Stimulated activated naive CD8-positive, alpha-beta T cell treated with anti-CD3 and anti-CD28 coated beads, Interleukin-15, amount 100 ng/mL, for 72 hours (primary cell): ENCODE measurements at regions not wholly inside any gene's neighbourhood (a gene's known extent, or its start where the extent isn't known, plus 50 kb on each side); places are given as distances from the start of the nearest gene placed in this dataset.
"Not testable (repeated sequence)": the region's sequence is repeated elsewhere in the genome, so short reads cannot be mapped to it uniquely, and the experiment has no call there.

Source experiments
- ATAC-seq: fragments of 150-1000 bp; cut with Tn5 transposase; 2 replicates; pipeline ENCODE4 v1.10.0; 2021; ENCODE audit warnings: mild to moderate bottlenecking, moderate library complexity
- DNase-seq, 2 donors: peaks; one replicate each; pipeline ENCODE4 v3.0.0; 2021 to 2022
- H3K27ac Mint-ChIP-seq, 2 donors: one replicate each; pipeline ENCODE4 v1.8.0; 2022; ENCODE audit warnings: mild to moderate bottlenecking in 2 of 2, mixed read lengths in 2 of 2, moderate library complexity in 2 of 2
- H3K27me3 Mint-ChIP-seq: one replicate; pipeline ENCODE4 v1.8.0; 2022; ENCODE audit warnings: mixed read lengths
- H3K4me1 Mint-ChIP-seq: one replicate; pipeline ENCODE4 v1.8.0; 2022; ENCODE audit warnings: mild to moderate bottlenecking, mixed read lengths
- H3K4me3 Mint-ChIP-seq, 2 donors: one replicate each; pipeline ENCODE4 v1.8.0; 2022; ENCODE audit warnings: mild to moderate bottlenecking in 2 of 2, mixed read lengths in 2 of 2, moderate library complexity in 1 of 2
- H3K9me3 Mint-ChIP-seq, 2 donors: one replicate each; pipeline ENCODE4 v1.8.0; 2022; ENCODE audit warnings: mixed read lengths in 2 of 2

GRCh38 chr15:95679847-95680582 lies 650.5 kb upstream of the NR2F2 start:
- no peaks in the 10 kb centered on the region for H3K4me1 Mint-ChIP-seq
- DNase-seq = no peak
- no peak overlapping the region for H3K4me3 Mint-ChIP-seq
- no peak overlapping the region for H3K27ac Mint-ChIP-seq
- no peak for ATAC-seq
- H3K9me3 Mint-ChIP-seq = peaks cover 0 to 4% of the 10 kb centered on the region in 2 donors
- peaks cover 22% of the 10 kb centered on the region for H3K27me3 Mint-ChIP-seq

DNA sequence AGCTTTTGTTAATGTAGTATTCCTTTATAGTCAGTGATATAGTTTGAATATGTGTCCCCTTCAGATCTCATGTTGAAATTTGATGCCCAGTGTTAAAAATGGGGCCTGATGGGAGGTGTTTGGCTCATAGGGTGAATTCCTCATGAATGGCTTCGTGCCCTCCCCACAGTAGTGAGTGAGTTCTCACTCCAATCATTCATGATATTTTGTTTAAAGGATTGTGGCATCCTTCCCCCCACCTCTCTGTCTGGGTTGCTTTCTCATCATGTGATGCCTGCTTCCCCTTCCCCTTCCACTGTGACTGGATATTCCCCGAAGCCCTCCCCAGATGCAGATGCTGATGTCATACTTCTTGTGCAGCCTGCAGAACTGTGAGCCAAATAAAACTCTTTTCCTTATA lies 649.8 kb upstream of the NR2F2 start:
- no peak for ATAC-seq
- no peak overlapping the region for H3K27ac Mint-ChIP-seq
- peaks cover 0 to 4% of the 10 kb centered on the region in 2 donors for H3K9me3 Mint-ChIP-seq

DNA sequence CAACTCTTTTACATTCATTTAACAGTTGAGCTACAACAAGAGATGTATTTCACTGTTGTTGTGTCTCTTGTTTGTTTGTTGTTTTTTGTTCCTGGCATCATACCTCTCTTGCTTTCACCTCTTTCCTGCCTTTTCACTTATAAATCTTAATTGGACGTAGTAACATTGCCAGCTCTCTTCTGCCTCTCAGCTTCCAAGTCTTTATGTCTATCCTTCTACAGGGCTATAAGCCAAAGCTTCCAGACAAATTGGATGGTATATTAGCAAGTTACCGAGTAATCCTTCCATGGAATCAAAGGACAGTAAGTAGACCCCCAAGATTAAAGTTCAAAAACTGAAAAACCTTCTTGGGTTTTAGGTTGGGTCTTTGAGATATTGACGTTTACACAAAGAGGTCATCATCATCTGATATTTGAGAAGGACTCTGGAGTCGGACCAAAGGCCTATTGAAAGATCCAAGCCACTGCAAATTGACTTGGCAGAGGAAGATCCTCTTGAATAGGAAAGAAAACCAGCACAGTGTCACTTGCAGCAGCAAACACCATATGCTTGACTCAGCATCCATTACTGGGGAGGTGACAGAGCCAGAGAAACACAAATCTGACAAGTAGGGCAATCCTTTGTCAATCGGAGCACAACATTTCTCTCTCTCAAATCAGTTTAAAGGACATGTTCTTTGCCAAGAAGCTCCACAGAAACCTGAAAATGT lies 648.5 kb upstream of the NR2F2 start:
- H3K9me3 Mint-ChIP-seq = no peaks in the 10 kb centered on the region
- DNase-seq (no peak), ATAC-seq (no peak)
- H3K4me3 Mint-ChIP-seq = no peak overlapping the region
- H3K27me3 Mint-ChIP-seq = peaks cover 4% of the 10 kb centered on the region
- H3K27ac Mint-ChIP-seq = peak overlapping the region in 1 of 2 donors; percentile 53
- no peaks in the 10 kb centered on the region for H3K4me1 Mint-ChIP-seq

More for the DNA sequence above, 649.8 kb upstream of the NR2F2 start:
- no peak for DNase-seq
- Mint-ChIP-seq H3K4me3 (no peak overlapping the region), H3K27me3 (peaks cover 16% of the 10 kb centered on the region), H3K4me1 (no peaks in the 10 kb centered on the region)

DNA sequence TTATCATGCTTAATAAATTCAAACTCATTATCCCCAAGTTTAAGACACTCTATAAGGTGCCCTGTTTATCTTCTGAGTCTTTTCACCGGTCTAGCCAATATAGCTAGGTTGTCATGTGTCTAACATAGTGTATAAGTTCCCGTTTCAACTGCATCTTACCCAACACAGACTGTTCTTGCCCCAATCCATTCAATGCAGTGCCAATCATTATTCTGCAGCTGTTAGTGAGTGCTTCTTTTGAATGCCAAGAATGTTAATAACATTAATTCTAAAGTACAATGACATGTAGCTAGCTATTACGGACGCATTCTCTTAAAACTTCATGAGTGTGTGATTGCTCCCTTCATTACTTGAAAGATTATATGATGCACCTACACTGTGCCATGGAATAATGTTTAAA lies 646.4 kb upstream of the NR2F2 start:
- H3K4me1 Mint-ChIP-seq = no peaks in the 10 kb centered on the region
- H3K27ac Mint-ChIP-seq = no peak overlapping the region
- no peak overlapping the region for H3K4me3 Mint-ChIP-seq
- DNase-seq = no peak
- ATAC-seq = no peak
- H3K27me3 Mint-ChIP-seq = no peaks in the 10 kb centered on the region
- H3K9me3 Mint-ChIP-seq = no peaks in the 10 kb centered on the region

- DNase-seq (no peak), ATAC-seq (no peak)
- H3K27ac Mint-ChIP-seq = no peak overlapping the region
- no peak overlapping the region for H3K4me3 Mint-ChIP-seq
- no peaks in the 10 kb centered on the region for H3K27me3 Mint-ChIP-seq
- no peaks in the 10 kb centered on the region for H3K9me3 Mint-ChIP-seq
- H3K4me1 Mint-ChIP-seq = no peaks in the 10 kb centered on the region
Observed at GRCh38 chr15:95684693-95685115, 645.8 kb upstream of the NR2F2 start.

DNA sequence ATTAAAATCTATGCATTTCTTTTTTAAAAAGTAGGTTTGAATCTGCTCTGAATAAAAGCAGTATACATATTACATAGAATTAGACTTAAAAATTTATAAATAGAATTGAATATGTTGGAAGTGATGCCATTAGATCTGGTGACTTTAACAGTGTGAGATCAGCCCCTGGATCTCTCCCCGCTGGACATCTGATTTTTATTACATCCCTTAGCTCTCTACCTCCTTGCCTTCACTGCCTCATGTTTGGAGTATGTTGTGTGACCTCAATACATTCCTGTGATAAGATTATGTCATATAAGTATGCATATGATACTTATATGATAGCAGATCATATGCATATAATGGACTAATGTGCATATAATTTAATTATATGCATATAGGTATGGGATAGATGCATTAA lies 643.4 kb upstream of the NR2F2 start:
- DNase-seq (no peak), ATAC-seq (no peak)
- Mint-ChIP-seq H3K4me3 (no peak overlapping the region), H3K27ac (no peak overlapping the region), H3K9me3 (no peaks in the 10 kb centered on the region), H3K4me1 (no peaks in the 10 kb centered on the region), H3K27me3 (no peaks in the 10 kb centered on the region)

DNA sequence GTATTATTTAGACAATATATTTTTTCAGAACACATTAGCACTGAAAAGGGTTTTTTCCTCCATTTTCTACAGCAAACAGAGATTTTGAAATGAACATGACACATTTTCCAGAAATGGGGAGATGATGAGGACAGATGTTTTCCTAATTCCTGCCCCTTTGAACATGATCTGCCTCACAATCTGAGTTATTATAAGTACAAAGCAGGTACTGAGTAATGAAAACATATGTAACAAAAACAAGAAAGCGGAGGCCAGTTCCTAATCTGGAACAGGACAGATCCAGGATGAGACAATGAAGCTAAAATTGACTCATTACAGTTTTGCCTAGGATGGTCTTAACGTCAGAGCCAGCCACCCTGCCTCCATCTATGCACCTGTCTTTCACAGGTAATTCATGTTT lies 642.8 kb upstream of the NR2F2 start:
- Mint-ChIP-seq H3K27ac (no peak overlapping the region), H3K4me3 (no peak overlapping the region), H3K9me3 (no peaks in the 10 kb centered on the region), H3K27me3 (no peaks in the 10 kb centered on the region), H3K4me1 (no peaks in the 10 kb centered on the region)
- DNase-seq (no peak), ATAC-seq (no peak)

DNA sequence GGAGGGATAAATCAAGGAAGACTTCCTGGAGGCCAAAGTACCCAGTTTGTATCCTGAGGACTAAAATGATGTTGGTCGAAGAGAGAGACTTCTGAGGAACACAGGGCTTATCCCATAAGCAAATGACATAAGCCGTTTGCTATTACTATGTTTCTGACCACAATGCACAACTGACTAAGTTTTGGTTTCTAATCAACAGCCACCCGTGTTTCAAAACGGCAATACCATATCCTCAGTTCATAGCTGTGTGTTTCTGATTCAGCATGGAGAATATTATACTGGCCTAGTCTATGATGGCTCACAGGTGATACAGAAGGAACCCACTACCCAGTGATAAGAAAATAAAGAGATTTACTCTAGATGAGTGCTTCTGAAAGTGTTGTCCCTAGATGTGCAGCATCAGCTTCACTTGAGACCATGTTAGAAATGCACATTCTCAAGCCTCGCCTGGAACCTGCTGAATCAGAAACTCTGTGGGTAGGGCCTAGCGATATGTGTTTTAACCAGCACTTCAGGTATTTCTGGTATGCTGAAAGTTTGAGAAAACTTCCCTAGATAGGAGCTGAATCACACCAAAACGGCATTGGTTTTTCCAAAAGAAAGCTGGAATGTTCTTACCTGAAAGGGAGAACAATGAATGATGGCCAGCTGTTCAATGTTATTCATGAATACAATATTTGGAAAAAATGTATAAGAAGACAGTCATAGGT lies 639.7 kb upstream of the NR2F2 start:
- Mint-ChIP-seq H3K27me3 (no peaks in the 10 kb centered on the region), H3K4me3 (no peak overlapping the region), H3K27ac (no peak overlapping the region), H3K4me1 (no peaks in the 10 kb centered on the region), H3K9me3 (peaks cover 8 to 13% of the 10 kb centered on the region in 2 donors)
- ATAC-seq = no peak
- no peak for DNase-seq

- no peak for DNase-seq
- peaks cover 10 to 14% of the 10 kb centered on the region in 2 donors for H3K9me3 Mint-ChIP-seq
- no peaks in the 10 kb centered on the region for H3K4me1 Mint-ChIP-seq
- no peak overlapping the region for H3K27ac Mint-ChIP-seq
- H3K27me3 Mint-ChIP-seq = no peaks in the 10 kb centered on the region
- no peak for ATAC-seq
- H3K4me3 Mint-ChIP-seq = no peak overlapping the region
Observed at GRCh38 chr15:95693917-95694316, 636.6 kb upstream of the NR2F2 start.

- no peaks in the 10 kb centered on the region for H3K4me1 Mint-ChIP-seq
- DNase-seq (no peak), ATAC-seq (no peak)
- no peaks in the 10 kb centered on the region for H3K27me3 Mint-ChIP-seq
- H3K9me3 Mint-ChIP-seq = peaks cover 38 to 40% of the 10 kb centered on the region in 2 donors
- no peak overlapping the region for H3K4me3 Mint-ChIP-seq
- no peak overlapping the region for H3K27ac Mint-ChIP-seq
Observed at GRCh38 chr15:95698230-95698629, 632.3 kb upstream of the NR2F2 start.

DNA sequence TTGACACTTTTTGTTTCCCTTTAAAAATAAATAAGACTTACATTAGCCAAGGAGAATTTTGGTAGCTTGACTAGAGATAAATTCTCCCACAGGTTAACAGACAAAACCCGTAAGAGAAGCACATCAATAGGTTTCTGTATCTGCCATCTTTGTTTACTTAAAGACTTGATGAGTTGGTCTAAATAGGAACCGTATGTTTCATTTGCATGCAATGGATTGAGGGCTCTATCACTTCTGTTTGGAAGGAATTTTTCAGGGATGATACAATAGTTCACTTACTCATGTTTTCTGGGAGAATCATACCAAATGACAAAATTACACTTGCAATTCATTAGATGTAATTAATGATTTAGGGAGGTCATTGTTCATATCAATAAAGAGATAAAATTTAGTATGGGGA lies 631.5 kb upstream of the NR2F2 start:
- no peak overlapping the region for H3K27ac Mint-ChIP-seq
- H3K9me3 Mint-ChIP-seq = peaks cover 37 to 38% of the 10 kb centered on the region in 2 donors
- H3K27me3 Mint-ChIP-seq = no peaks in the 10 kb centered on the region
- DNase-seq (no peak), ATAC-seq (no peak)
- no peak overlapping the region for H3K4me3 Mint-ChIP-seq
- no peaks in the 10 kb centered on the region for H3K4me1 Mint-ChIP-seq

DNA sequence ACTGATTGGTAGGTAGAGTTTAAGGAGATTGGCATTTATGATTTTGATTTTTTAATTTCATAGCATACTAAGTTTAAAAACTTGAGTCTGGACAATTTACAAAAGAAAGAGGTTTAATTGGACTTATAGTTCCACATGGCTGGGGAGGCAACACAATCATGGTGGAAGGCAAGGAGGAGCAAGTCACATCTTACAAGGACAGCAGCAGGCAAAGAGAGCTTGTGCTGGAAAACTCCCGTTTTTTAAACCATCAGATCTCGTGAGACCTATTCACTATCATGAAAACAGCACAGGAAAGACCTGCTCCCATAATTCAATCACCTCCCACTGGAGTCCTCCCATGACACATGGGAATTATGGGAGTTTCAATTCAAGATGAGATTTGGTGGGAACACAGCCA lies 630.9 kb upstream of the NR2F2 start:
- peaks cover 31 to 37% of the 10 kb centered on the region in 2 donors for H3K9me3 Mint-ChIP-seq
- no peak overlapping the region for H3K27ac Mint-ChIP-seq
- H3K27me3 Mint-ChIP-seq = no peaks in the 10 kb centered on the region
- no peak for ATAC-seq
- H3K4me3 Mint-ChIP-seq = no peak overlapping the region
- no peaks in the 10 kb centered on the region for H3K4me1 Mint-ChIP-seq
- DNase-seq = no peak

- H3K27me3 Mint-ChIP-seq = not testable (repeated sequence)
Observed at GRCh38 chr15:95700692-95701091, 629.8 kb upstream of the NR2F2 start.

DNA sequence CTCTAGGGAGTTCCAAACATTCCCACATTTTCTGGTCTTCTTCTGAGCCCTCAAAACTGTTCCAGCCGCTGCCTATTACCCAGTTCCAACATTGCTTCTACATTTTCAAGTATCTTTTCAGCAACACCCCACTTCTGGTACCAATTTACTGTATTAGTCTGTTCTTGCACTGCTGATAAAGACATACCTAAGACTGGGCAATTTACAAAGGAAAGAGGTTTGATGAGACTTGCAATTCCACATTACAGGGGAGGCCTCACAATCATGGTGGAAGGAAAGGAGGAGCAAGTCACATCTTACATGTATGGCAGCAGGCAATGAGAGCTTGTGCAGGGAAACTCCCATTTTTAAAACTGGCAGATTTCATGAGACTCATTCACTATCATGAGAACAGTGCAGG lies 629.1 kb upstream of the NR2F2 start:
- Mint-ChIP-seq H3K4me3 (no peak overlapping the region), H3K27me3 (peaks cover 15% of the 10 kb centered on the region), H3K27ac (no peak overlapping the region), H3K4me1 (no peaks in the 10 kb centered on the region), H3K9me3 (peaks cover 31 to 32% of the 10 kb centered on the region in 2 donors)
- DNase-seq (no peak), ATAC-seq (no peak)

More at GRCh38 chr15:95700692-95701091, 629.8 kb upstream of the NR2F2 start:
- not testable (repeated sequence) for DNase-seq, H3K4me3 Mint-ChIP-seq, H3K27ac Mint-ChIP-seq, ATAC-seq, H3K4me1 Mint-ChIP-seq
- peaks cover 31 to 32% of the 10 kb centered on the region in 2 donors for H3K9me3 Mint-ChIP-seq

GRCh38 chr15:95709959-95710695 lies 620.4 kb upstream of the NR2F2 start:
- Mint-ChIP-seq H3K9me3 (no peaks in the 10 kb centered on the region), H3K27ac (no peak overlapping the region), H3K4me1 (no peaks in the 10 kb centered on the region), H3K27me3 (peaks cover 15% of the 10 kb centered on the region), H3K4me3 (no peak overlapping the region)
- DNase-seq = no peak
- ATAC-seq = no peak
